ENCODE measurements at regions not wholly inside any gene's neighbourhood (a gene's known extent, or its start where the extent isn't known, plus 50 kb on each side); places are given as distances from the start of the nearest gene placed in this dataset.

DNA sequence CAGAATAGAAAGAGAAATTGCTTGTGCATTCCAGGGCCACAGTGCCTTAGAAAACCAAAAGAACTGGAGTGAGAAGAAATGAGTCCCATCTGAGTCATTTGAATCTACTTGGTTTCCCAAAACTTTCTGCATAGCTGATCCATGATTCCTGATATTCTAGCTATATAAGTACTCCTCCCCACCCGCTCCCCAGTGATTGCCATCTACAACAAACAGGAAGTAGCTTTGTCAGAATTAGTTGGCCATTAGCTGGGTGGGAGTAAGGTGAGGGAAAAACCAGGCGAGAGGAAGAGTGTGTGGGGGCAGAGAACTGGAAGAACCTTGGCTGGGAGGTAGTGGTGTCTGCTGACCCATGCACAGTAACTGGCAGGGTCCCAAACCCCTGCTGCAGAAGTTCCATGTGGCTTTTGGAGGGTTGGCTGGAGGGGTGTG lies 122.1 kb downstream of the ACAA2 start (continued):
- TF ChIP-seq, protein P1, sequence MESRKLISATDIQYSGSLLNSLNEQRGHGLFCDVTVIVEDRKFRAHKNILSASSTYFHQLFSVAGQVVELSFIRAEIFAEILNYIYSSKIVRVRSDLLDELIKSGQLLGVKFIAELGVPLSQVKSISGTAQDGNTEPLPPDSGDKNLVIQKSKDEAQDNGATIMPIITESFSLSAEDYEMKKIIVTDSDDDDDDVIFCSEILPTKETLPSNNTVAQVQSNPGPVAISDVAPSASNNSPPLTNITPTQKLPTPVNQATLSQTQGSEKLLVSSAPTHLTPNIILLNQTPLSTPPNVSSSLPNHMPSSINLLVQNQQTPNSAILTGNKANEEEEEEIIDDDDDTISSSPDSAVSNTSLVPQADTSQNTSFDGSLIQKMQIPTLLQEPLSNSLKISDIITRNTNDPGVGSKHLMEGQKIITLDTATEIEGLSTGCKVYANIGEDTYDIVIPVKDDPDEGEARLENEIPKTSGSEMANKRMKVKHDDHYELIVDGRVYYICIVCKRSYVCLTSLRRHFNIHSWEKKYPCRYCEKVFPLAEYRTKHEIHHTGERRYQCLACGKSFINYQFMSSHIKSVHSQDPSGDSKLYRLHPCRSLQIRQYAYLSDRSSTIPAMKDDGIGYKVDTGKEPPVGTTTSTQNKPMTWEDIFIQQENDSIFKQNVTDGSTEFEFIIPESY (IDR thresholded peaks at IDR 0.05; ENCODE audit: borderline replicate concordance, low read depth) = peak; percentile 85; the same call in 1 of the 2 replicates
- TF ChIP-seq MXI1 (IDR thresholded peaks at IDR 0.05; ENCODE audit: low read depth, low read length) = no peak
- TF ChIP-seq MEF2A (IDR thresholded peaks at IDR 0.05; ENCODE audit: borderline replicate concordance, low read depth) = peak; percentile 72; the same call in 1 of the 2 replicates
- TF ChIP-seq ELF1 (IDR thresholded peaks at IDR 0.05) = peak; percentile 77
- peak; percentile 92 for TF ChIP-seq NFIC (IDR thresholded peaks at IDR 0.05; ENCODE audit: borderline replicate concordance)
- no peak for TF ChIP-seq SMC3 (IDR thresholded peaks at IDR 0.05; ENCODE audit: low read depth, low read length)
- no peak for TF ChIP-seq GATA2 (CRISPR knock-in tag; IDR thresholded peaks at IDR 0.05)
- no peak for TF ChIP-seq RCOR1 (IDR thresholded peaks at IDR 0.05; ENCODE audit: low read length)
- TF ChIP-seq NRF1 (IDR thresholded peaks at IDR 0.05; ENCODE audit: low read depth, low read length) = no peak
- no peak for TF ChIP-seq RFX5 (IDR thresholded peaks at IDR 0.05; ENCODE audit: low read length)
- peak in 1 of 2 experiments; percentile 97; a peak in 2 of 4 replicates for TF ChIP-seq EP300 (IDR thresholded peaks at IDR 0.05; ENCODE audit: borderline replicate concordance in 1 of 2, low read depth in 1 of 2, low read length in 1 of 2)
- peak; percentile 90 for TF ChIP-seq TEAD4 (IDR thresholded peaks at IDR 0.05; ENCODE audit: borderline replicate concordance, insufficient read depth)

DNA sequence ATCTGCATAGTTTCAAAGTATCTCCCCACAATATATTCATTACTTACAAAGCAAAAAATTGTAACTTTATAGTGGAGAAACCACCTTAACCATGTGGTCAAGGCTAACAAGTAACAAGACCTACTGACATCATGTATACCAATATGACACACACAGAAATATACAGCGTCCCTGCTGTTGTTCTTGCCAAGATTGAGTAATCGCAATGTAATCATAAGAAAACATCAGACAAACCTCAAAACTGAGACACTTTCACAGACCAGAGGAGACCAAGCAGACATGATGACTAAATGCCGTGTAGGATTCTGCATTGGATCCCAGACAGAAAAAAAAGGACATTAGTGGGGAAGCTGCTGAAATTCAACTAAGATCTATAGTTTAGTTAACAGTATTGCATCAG lies 123.0 kb downstream of the ACAA2 start:
- Histone ChIP-seq H3K4me1 (ENCODE audit: control insufficient read depth in 1 of 2, insufficient read depth in 2 of 2, low read depth in 1 of 2, low read length in 1 of 2) (peaks cover 0 to 9% of the 10 kb centered on the region in 2 experiments; a peak in 3 of 4 replicates), H3K9ac (peak overlapping the region; percentile 75; the same call in 1 of the 2 replicates), H3K9me3 (peaks cover 6% of the 10 kb centered on the region; the same call in 1 of the 2 replicates), H4K20me1 (ENCODE audit: insufficient read depth) (no peaks in the 10 kb centered on the region; the same call in 1 of the 2 replicates), H3F3A (replicated peaks; ENCODE audit: insufficient read depth) (peaks cover 41% of the 10 kb centered on the region), H3K79me2 (ENCODE audit: insufficient read depth) (no peaks in the 10 kb centered on the region), H3K4me2 (peak overlapping the region; percentile 63), H3K36me3 (replicated peaks in 1 of 2; ENCODE audit: control insufficient read depth in 1 of 2, insufficient read depth in 2 of 2, low read length in 1 of 2) (no peaks in the 10 kb centered on the region), H2AFZ (ENCODE audit: low read depth) (no peak overlapping the region), H3K9me2 (no peaks in the 10 kb centered on the region), H3K27ac (ENCODE audit: low read depth in 2 of 2, low read length in 1 of 2) (peak overlapping the region in 1 of 2 experiments; percentile 99; a peak in 3 of 4 replicates), H3K4me3 (ENCODE audit: low read depth in 2 of 2, low read length in 1 of 2) (peak overlapping the region in 1 of 2 experiments; percentile 4; a peak in 1 of 4 replicates), H3K27me3 (ENCODE audit: insufficient read depth) (no peaks in the 10 kb centered on the region)
- CTCF ChIA-PET = no interaction called here
- no peak for DNase-seq
- WGBS (ENCODE audit: low lambda C conversion rate) = 3% methylated on average over 3 of the region's 3 CpGs
- POLR2A ChIA-PET = no interaction called here
- TF ChIP-seq, protein P2, sequence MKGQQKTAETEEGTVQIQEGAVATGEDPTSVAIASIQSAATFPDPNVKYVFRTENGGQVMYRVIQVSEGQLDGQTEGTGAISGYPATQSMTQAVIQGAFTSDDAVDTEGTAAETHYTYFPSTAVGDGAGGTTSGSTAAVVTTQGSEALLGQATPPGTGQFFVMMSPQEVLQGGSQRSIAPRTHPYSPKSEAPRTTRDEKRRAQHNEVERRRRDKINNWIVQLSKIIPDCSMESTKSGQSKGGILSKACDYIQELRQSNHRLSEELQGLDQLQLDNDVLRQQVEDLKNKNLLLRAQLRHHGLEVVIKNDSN (IDR thresholded peaks at IDR 0.05; ENCODE audit: borderline replicate concordance, low read depth) = no peak
- TF ChIP-seq, protein P1 (IDR thresholded peaks at IDR 0.05; ENCODE audit: borderline replicate concordance, low read depth) = peak; percentile 66; the same call in 1 of the 2 replicates
- TF ChIP-seq, protein P3, sequence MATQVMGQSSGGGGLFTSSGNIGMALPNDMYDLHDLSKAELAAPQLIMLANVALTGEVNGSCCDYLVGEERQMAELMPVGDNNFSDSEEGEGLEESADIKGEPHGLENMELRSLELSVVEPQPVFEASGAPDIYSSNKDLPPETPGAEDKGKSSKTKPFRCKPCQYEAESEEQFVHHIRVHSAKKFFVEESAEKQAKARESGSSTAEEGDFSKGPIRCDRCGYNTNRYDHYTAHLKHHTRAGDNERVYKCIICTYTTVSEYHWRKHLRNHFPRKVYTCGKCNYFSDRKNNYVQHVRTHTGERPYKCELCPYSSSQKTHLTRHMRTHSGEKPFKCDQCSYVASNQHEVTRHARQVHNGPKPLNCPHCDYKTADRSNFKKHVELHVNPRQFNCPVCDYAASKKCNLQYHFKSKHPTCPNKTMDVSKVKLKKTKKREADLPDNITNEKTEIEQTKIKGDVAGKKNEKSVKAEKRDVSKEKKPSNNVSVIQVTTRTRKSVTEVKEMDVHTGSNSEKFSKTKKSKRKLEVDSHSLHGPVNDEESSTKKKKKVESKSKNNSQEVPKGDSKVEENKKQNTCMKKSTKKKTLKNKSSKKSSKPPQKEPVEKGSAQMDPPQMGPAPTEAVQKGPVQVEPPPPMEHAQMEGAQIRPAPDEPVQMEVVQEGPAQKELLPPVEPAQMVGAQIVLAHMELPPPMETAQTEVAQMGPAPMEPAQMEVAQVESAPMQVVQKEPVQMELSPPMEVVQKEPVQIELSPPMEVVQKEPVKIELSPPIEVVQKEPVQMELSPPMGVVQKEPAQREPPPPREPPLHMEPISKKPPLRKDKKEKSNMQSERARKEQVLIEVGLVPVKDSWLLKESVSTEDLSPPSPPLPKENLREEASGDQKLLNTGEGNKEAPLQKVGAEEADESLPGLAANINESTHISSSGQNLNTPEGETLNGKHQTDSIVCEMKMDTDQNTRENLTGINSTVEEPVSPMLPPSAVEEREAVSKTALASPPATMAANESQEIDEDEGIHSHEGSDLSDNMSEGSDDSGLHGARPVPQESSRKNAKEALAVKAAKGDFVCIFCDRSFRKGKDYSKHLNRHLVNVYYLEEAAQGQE (IDR thresholded peaks at IDR 0.05; ENCODE audit: low read depth, low read length) = 0 out of 2 replicates have a peak, but pooled peaks have one; percentile 19
- TF ChIP-seq, protein P4, sequence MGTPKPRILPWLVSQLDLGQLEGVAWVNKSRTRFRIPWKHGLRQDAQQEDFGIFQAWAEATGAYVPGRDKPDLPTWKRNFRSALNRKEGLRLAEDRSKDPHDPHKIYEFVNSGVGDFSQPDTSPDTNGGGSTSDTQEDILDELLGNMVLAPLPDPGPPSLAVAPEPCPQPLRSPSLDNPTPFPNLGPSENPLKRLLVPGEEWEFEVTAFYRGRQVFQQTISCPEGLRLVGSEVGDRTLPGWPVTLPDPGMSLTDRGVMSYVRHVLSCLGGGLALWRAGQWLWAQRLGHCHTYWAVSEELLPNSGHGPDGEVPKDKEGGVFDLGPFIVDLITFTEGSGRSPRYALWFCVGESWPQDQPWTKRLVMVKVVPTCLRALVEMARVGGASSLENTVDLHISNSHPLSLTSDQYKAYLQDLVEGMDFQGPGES (IDR thresholded peaks at IDR 0.05; ENCODE audit: low read depth, low read length) = no peak
- TF ChIP-seq FOXM1 (IDR thresholded peaks at IDR 0.05; ENCODE audit: low read depth) = no peak
- TF ChIP-seq GABPA (IDR thresholded peaks at IDR 0.05; ENCODE audit: low read depth) = no peak
- no peak for TF ChIP-seq SMC3 (IDR thresholded peaks at IDR 0.05; ENCODE audit: low read depth, low read length)
- TF ChIP-seq, protein P5, sequence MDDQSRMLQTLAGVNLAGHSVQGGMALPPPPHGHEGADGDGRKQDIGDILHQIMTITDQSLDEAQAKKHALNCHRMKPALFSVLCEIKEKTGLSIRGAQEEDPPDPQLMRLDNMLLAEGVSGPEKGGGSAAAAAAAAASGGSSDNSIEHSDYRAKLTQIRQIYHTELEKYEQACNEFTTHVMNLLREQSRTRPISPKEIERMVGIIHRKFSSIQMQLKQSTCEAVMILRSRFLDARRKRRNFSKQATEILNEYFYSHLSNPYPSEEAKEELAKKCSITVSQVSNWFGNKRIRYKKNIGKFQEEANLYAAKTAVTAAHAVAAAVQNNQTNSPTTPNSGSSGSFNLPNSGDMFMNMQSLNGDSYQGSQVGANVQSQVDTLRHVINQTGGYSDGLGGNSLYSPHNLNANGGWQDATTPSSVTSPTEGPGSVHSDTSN (IDR thresholded peaks at IDR 0.05) = peak; percentile 89
- no peak for TF ChIP-seq FOXJ3 (CRISPR knock-in tag; IDR thresholded peaks at IDR 0.05)
- no peak for TF ChIP-seq SIN3A (IDR thresholded peaks at IDR 0.05; ENCODE audit: borderline replicate concordance, low read depth, low read length)
- peak; percentile 86 for TF ChIP-seq JUND (IDR thresholded peaks at IDR 0.05)
- TF ChIP-seq ELF1 (IDR thresholded peaks at IDR 0.05) = no peak
- peak; percentile 97 for TF ChIP-seq NFIC (IDR thresholded peaks at IDR 0.05; ENCODE audit: borderline replicate concordance)
